ENCODE measurements at regions not wholly inside any gene's neighbourhood (a gene's known extent, or its start where the extent isn't known, plus 50 kb on each side); places are given as distances from the start of the nearest gene placed in this dataset.

GRCh38 chr12:90062799-90063198 lies 354.2 kb upstream of the ATP2B1 start:
- H3K27me3 ChIP-seq (ENCODE audit: low read depth) = no peaks in the 10 kb centered on the region
- no peaks in the 10 kb centered on the region for H3K4me1 ChIP-seq
- intact Hi-C loops (cut with DNase I) = no loop called here
- no peak for TF ChIP-seq CTCF (IDR thresholded peaks at IDR 0.05)
- no peak for ATAC-seq
- DNase-seq = no peak
- no peaks in the 10 kb centered on the region for H3K9me3 ChIP-seq
- no peak overlapping the region for H3K4me3 ChIP-seq
- H3K27ac ChIP-seq = no peak overlapping the region
- no peaks in the 10 kb centered on the region for H3K36me3 ChIP-seq

- H3K27ac ChIP-seq = no peak overlapping the region
- no peak for TF ChIP-seq CTCF (IDR thresholded peaks at IDR 0.05)
- no peaks in the 10 kb centered on the region for H3K9me3 ChIP-seq
- H3K27me3 ChIP-seq (ENCODE audit: low read depth) = no peaks in the 10 kb centered on the region
- ATAC-seq (no peak), DNase-seq (no peak)
- intact Hi-C loops (cut with DNase I) = no loop called here
- no peaks in the 10 kb centered on the region for H3K4me1 ChIP-seq
- no peaks in the 10 kb centered on the region for H3K36me3 ChIP-seq
- H3K4me3 ChIP-seq = no peak overlapping the region
Observed at GRCh38 chr12:90061809-90062208, 353.2 kb upstream of the ATP2B1 start.

- DNase-seq (no peak), ATAC-seq (no peak)
- no peaks in the 10 kb centered on the region for H3K4me1 ChIP-seq
- no peak for TF ChIP-seq CTCF (IDR thresholded peaks at IDR 0.05)
- H3K27ac ChIP-seq = no peak overlapping the region
- no peak overlapping the region for H3K4me3 ChIP-seq
- H3K36me3 ChIP-seq = no peaks in the 10 kb centered on the region
- no peaks in the 10 kb centered on the region for H3K27me3 ChIP-seq (ENCODE audit: low read depth)
- intact Hi-C loops (cut with DNase I) = no loop called here
- no peaks in the 10 kb centered on the region for H3K9me3 ChIP-seq
Observed at GRCh38 chr12:90060031-90060430, 351.4 kb upstream of the ATP2B1 start.

- no peaks in the 10 kb centered on the region for H3K27me3 ChIP-seq (ENCODE audit: low read depth)
- no peaks in the 10 kb centered on the region for H3K4me1 ChIP-seq
- no peak overlapping the region for H3K4me3 ChIP-seq
- H3K27ac ChIP-seq = no peak overlapping the region
- no peak for DNase-seq
- intact Hi-C loops (cut with DNase I) = no loop called here
- no peaks in the 10 kb centered on the region for H3K36me3 ChIP-seq
- no peak for TF ChIP-seq CTCF (IDR thresholded peaks at IDR 0.05)
- no peaks in the 10 kb centered on the region for H3K9me3 ChIP-seq
- ATAC-seq = no peak
Observed at GRCh38 chr12:90058704-90059103, 350.1 kb upstream of the ATP2B1 start.

- DNase-seq (no peak), ATAC-seq (no peak)
- Histone ChIP-seq H3K36me3 (no peaks in the 10 kb centered on the region), H3K27ac (no peak overlapping the region), H3K27me3 (ENCODE audit: low read depth) (no peaks in the 10 kb centered on the region), H3K4me1 (no peaks in the 10 kb centered on the region), H3K9me3 (no peaks in the 10 kb centered on the region), H3K4me3 (no peak overlapping the region)
- TF ChIP-seq CTCF (IDR thresholded peaks at IDR 0.05) = no peak
- intact Hi-C loops (cut with DNase I) = no loop called here
Observed at GRCh38 chr12:90055071-90055470, 346.4 kb upstream of the ATP2B1 start.

- H3K4me1 ChIP-seq = no peaks in the 10 kb centered on the region
- DNase-seq (no peak), ATAC-seq (no peak)
- no peaks in the 10 kb centered on the region for H3K27me3 ChIP-seq (ENCODE audit: low read depth)
- H3K9me3 ChIP-seq = no peaks in the 10 kb centered on the region
- TF ChIP-seq CTCF (IDR thresholded peaks at IDR 0.05) = no peak
- no peaks in the 10 kb centered on the region for H3K36me3 ChIP-seq
- no peak overlapping the region for H3K27ac ChIP-seq
- intact Hi-C loops (cut with DNase I) = no loop called here
- H3K4me3 ChIP-seq = no peak overlapping the region
Observed at GRCh38 chr12:90048918-90049317, 340.3 kb upstream of the ATP2B1 start.
